ENCODE measurements at regions not wholly inside any gene's neighbourhood (a gene's known extent, or its start where the extent isn't known, plus 50 kb on each side); places are given as distances from the start of the nearest gene placed in this dataset.

- no peak for TF ChIP-seq MIER2 (CRISPR knock-in tag; IDR thresholded peaks at IDR 0.05)
- TF ChIP-seq RFX1 (IDR thresholded peaks at IDR 0.05), result no peak
- TF ChIP-seq ZSCAN9 (CRISPR knock-in tag; IDR thresholded peaks at IDR 0.05; ENCODE audit: borderline replicate concordance), result no peak
- TF ChIP-seq FOXM1 (CRISPR knock-in tag; IDR thresholded peaks at IDR 0.05), result no peak
- no peak for TF ChIP-seq CCAR2 (optimal IDR thresholded peaks at IDR 0.05; ENCODE audit: low read depth, low read length)
- no peak for TF ChIP-seq MAFK (conservative IDR thresholded peaks at IDR 0.05 in 1 of 2, IDR thresholded peaks at IDR 0.05 in 1 of 2; ENCODE audit: low read length in 2 of 2)
- no peak for TF ChIP-seq IRF2 (CRISPR knock-in tag; IDR thresholded peaks at IDR 0.05)
- no peak for TF ChIP-seq SNRNP70 (IDR thresholded peaks at IDR 0.05; ENCODE audit: low read depth, low read length)
- TF ChIP-seq ZBTB44 (CRISPR knock-in tag; IDR thresholded peaks at IDR 0.05), result no peak
- no peak for TF ChIP-seq MIER3 (CRISPR knock-in tag; IDR thresholded peaks at IDR 0.05; ENCODE audit: borderline replicate concordance)
- TF ChIP-seq MYNN (CRISPR knock-in tag; IDR thresholded peaks at IDR 0.05; ENCODE audit: low read depth), result no peak
- TF ChIP-seq PRPF4 (IDR thresholded peaks at IDR 0.05; ENCODE audit: low read depth, low read length, poor library complexity, severe bottlenecking), result no peak
- TF ChIP-seq DNMT1 (CRISPR knock-in tag; IDR thresholded peaks at IDR 0.05), result no peak
- TF ChIP-seq ZNF18 (CRISPR knock-in tag; IDR thresholded peaks at IDR 0.05; ENCODE audit: insufficient replicate concordance), result no peak
- TF ChIP-seq XRCC5 (optimal IDR thresholded peaks at IDR 0.05; ENCODE audit: low read length), result no peak
- no peak for TF ChIP-seq FOXJ3 (CRISPR knock-in tag; IDR thresholded peaks at IDR 0.05; ENCODE audit: borderline replicate concordance)
- TF ChIP-seq MEIS2 (CRISPR knock-in tag; IDR thresholded peaks at IDR 0.05), result peak; percentile 72; the same call in 1 of the 2 replicates
- TF ChIP-seq KLF9 (CRISPR knock-in tag; IDR thresholded peaks at IDR 0.05; ENCODE audit: low read depth), result no peak
- no peak for TF ChIP-seq KIAA2018 (CRISPR knock-in tag; IDR thresholded peaks at IDR 0.05; ENCODE audit: borderline replicate concordance)
- TF ChIP-seq ZNF331 (CRISPR knock-in tag; IDR thresholded peaks at IDR 0.05), result no peak
- TF ChIP-seq PHF5A (CRISPR knock-in tag; IDR thresholded peaks at IDR 0.05; ENCODE audit: low read depth, unreplicated experiment), result peak; percentile 42
Observed at GRCh38 chr22:48700566-48701295, 1126.9 kb downstream of the BRD1 start (continued).

Measured in HepG2 (cell line).